ENCODE measurements at regions not wholly inside any gene's neighbourhood (a gene's known extent, or its start where the extent isn't known, plus 50 kb on each side); places are given as distances from the start of the nearest gene placed in this dataset.

DNA sequence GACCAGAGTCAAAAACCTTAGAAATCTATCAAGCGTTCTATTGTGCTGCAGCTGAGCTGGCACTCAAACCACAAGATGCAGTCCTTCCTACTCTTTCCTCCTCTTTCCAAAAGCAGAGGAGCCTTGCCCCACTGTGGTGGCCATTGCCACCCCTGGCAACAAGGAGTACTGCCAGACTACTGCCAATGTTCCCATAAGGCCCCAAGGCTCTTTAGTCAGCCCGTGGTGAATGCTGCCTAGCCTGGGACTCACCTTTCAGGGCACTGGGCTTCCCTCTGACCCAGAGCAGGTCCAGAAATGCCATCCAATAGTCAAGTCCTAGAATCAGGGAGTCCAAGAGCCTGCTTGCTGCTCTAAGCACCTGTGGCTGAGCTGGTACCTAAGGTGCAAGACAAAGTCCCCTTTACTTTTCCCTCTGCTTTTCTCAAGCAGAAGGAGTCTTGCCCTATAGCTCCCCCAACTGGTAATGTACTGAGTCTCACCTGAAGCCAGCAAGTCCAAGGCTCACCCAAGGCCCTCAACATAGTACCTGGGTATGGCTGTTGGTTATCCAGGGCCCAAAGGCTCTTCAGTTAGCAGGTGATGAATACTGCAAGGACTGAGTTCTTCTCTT, 219.4 kb downstream of the ATPSCKMT start:
- no peak overlapping the region for H3K27ac ChIP-seq (ENCODE audit: low read depth in 2 of 2, low read length in 2 of 2)
- intact Hi-C loops (cut with DNase I), result no loop called here
- FAIRE-seq, result no peak
- H3K27me3 ChIP-seq (ENCODE audit: control insufficient read depth, insufficient read depth, low read length), result no peaks in the 10 kb centered on the region
- peak in 2 of 5 donors; percentile 25 to 40 for DNase-seq
- no peak overlapping the region for H3K9ac ChIP-seq (ENCODE audit: low read length in 3 of 3)
- H3K4me1 ChIP-seq (ENCODE audit: control insufficient read depth in 2 of 3, insufficient read depth in 2 of 3, low read depth in 1 of 3, low read length in 3 of 3), result no peaks in the 10 kb centered on the region
- no peak for TF ChIP-seq CTCF (IDR thresholded peaks at IDR 0.05; ENCODE audit: borderline replicate concordance, extremely low read depth, insufficient read depth)
- H3K36me3 ChIP-seq (ENCODE audit: control insufficient read depth in 2 of 3, insufficient read depth in 3 of 3, low read length in 3 of 3), result no peaks in the 10 kb centered on the region
- H3K9me3 ChIP-seq (ENCODE audit: control insufficient read depth in 2 of 3, insufficient read depth in 1 of 3, low read length in 3 of 3), result peaks cover 0 to 7% (median 2%) of the 10 kb centered on the region in 3 donors
- no peak overlapping the region for H3K4me3 ChIP-seq (ENCODE audit: low read length in 3 of 3)

- Histone ChIP-seq H3K4me3 (ENCODE audit: low read length in 3 of 3) (no peak overlapping the region), H3K36me3 (ENCODE audit: control insufficient read depth in 2 of 3, insufficient read depth in 3 of 3, low read length in 3 of 3) (no peaks in the 10 kb centered on the region), H3K4me1 (ENCODE audit: control insufficient read depth in 2 of 3, insufficient read depth in 2 of 3, low read depth in 1 of 3, low read length in 3 of 3) (no peaks in the 10 kb centered on the region), H3K9ac (ENCODE audit: low read length in 3 of 3) (no peak overlapping the region), H3K27me3 (ENCODE audit: control insufficient read depth, insufficient read depth, low read length) (no peaks in the 10 kb centered on the region), H3K27ac (ENCODE audit: low read depth in 2 of 2, low read length in 2 of 2) (no peak overlapping the region), H3K9me3 (ENCODE audit: control insufficient read depth in 2 of 3, insufficient read depth in 1 of 3, low read length in 3 of 3) (peaks cover 0 to 17% (median 2%) of the 10 kb centered on the region in 3 donors)
- TF ChIP-seq CTCF (IDR thresholded peaks at IDR 0.05; ENCODE audit: borderline replicate concordance, extremely low read depth, insufficient read depth), result no peak
- FAIRE-seq, result no peak
- intact Hi-C loops (cut with DNase I), result no loop called here
- no peak for DNase-seq
These were observed 226.2 kb downstream of the ATPSCKMT start for GRCh38 chr5:10023494-10023893.

- H3K36me3 ChIP-seq (ENCODE audit: control insufficient read depth in 2 of 3, insufficient read depth in 3 of 3, low read length in 3 of 3), result no peaks in the 10 kb centered on the region
- no peak overlapping the region for H3K9ac ChIP-seq (ENCODE audit: low read length in 3 of 3)
- intact Hi-C loops (cut with DNase I), result no loop called here
- no peak for DNase-seq
- no peaks in the 10 kb centered on the region for H3K27me3 ChIP-seq (ENCODE audit: control insufficient read depth, insufficient read depth, low read length)
- peaks cover 0 to 13% (median 0%) of the 10 kb centered on the region in 3 donors for H3K9me3 ChIP-seq (ENCODE audit: control insufficient read depth in 2 of 3, insufficient read depth in 1 of 3, low read length in 3 of 3)
- H3K4me3 ChIP-seq (ENCODE audit: low read length in 3 of 3), result no peak overlapping the region
- no peak overlapping the region for H3K27ac ChIP-seq (ENCODE audit: low read depth in 2 of 2, low read length in 2 of 2)
- no peak for TF ChIP-seq CTCF (IDR thresholded peaks at IDR 0.05; ENCODE audit: borderline replicate concordance, extremely low read depth, insufficient read depth)
- no peak for FAIRE-seq
- no peaks in the 10 kb centered on the region for H3K4me1 ChIP-seq (ENCODE audit: control insufficient read depth in 2 of 3, insufficient read depth in 2 of 3, low read depth in 1 of 3, low read length in 3 of 3)
These were observed 228.4 kb downstream of the ATPSCKMT start for GRCh38 chr5:10021248-10021647.

DNA sequence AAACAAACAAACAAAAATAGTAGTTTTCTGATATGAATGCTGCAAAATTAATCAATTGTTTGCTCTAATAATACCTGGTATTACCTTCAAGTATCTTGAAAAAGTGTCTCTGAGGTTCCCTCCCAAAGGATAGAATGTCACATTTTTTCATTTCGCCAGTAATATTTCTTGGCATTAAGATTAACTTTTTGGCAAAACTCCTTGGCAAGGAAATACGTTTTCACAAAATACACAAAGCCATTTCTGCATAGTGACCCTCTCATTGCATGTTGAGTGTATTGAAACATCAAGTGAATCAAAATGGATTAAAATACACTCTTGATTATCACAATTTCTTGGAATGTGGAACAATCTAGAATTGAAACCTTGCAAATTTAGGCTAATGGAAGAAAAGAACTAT, 230.5 kb downstream of the ATPSCKMT start:
- DNase-seq, result no peak
- intact Hi-C loops (cut with DNase I), result no loop called here
- Histone ChIP-seq H3K4me1 (ENCODE audit: control insufficient read depth in 2 of 3, insufficient read depth in 2 of 3, low read depth in 1 of 3, low read length in 3 of 3) (no peaks in the 10 kb centered on the region), H3K36me3 (ENCODE audit: control insufficient read depth in 2 of 3, insufficient read depth in 3 of 3, low read length in 3 of 3) (no peaks in the 10 kb centered on the region), H3K27ac (ENCODE audit: low read depth in 2 of 2, low read length in 2 of 2) (no peak overlapping the region), H3K9ac (ENCODE audit: low read length in 3 of 3) (no peak overlapping the region), H3K9me3 (ENCODE audit: control insufficient read depth in 2 of 3, insufficient read depth in 1 of 3, low read length in 3 of 3) (peaks cover 0 to 9% (median 0%) of the 10 kb centered on the region in 3 donors), H3K4me3 (ENCODE audit: low read length in 3 of 3) (no peak overlapping the region), H3K27me3 (ENCODE audit: control insufficient read depth, insufficient read depth, low read length) (no peaks in the 10 kb centered on the region)
- no peak for TF ChIP-seq CTCF (IDR thresholded peaks at IDR 0.05; ENCODE audit: borderline replicate concordance, extremely low read depth, insufficient read depth)
- FAIRE-seq, result no peak
